ENCODE measurements at regions not wholly inside any gene's neighbourhood (a gene's known extent, or its start where the extent isn't known, plus 50 kb on each side); places are given as distances from the start of the nearest gene placed in this dataset.

DNA sequence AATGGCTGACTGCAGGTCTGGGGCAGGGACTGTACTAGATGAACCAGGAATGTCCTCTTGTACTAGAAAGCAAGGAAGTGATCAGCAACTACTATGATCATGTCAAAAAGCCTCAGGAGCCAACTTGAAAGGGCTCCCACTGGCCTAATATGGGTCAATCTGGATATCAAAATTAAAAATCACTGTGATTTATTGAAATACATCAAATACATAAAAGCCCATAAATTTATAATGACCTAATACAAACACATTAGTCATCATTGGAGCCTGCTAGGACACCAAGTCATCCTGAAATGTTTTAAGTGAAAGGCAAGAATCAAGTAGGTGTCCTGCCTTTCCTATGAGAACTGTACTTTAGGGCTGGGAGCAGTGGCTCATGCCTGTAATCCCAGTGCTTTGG, 70.5 kb upstream of the KLHL13 start:
- Histone ChIP-seq H3K9me3 (ENCODE audit: control insufficient read depth, insufficient read depth, low read length) (no peaks in the 10 kb centered on the region), H3K36me3 (ENCODE audit: control insufficient read depth, insufficient read depth, low read length) (no peaks in the 10 kb centered on the region), H3K27me3 (ENCODE audit: control insufficient read depth, insufficient read depth, low read length) (no peaks in the 10 kb centered on the region), H3K4me3 (ENCODE audit: low read length) (no peak overlapping the region), H3K27ac (ENCODE audit: low read length) (no peak overlapping the region), H3K4me1 (ENCODE audit: control insufficient read depth, insufficient read depth, low read length) (no peaks in the 10 kb centered on the region)
- no peak for DNase-seq (ENCODE audit: low read depth, low spot score)

DNA sequence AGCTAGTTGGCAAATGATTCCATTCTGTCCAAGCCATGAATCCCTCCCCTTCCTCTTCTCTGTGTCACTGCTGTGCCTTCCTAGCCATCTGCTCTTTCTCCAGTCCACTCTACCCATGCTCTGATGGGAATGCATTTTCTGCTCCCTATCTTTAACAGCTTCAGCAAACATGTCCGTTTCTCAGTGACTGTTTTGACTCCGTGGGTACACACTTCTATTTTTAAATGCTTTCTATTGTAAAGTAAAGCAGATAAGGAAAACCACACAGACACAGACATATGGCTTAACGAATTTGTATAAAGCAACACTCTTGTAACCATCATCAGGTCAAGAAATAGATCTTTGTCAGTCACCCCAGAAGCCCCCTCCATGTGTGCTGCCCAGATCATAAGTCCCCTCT, 72.4 kb upstream of the KLHL13 start:
- H3K4me1 ChIP-seq (ENCODE audit: control insufficient read depth, insufficient read depth, low read length) = no peaks in the 10 kb centered on the region
- no peaks in the 10 kb centered on the region for H3K36me3 ChIP-seq (ENCODE audit: control insufficient read depth, insufficient read depth, low read length)
- WGBS (ENCODE audit: insufficient coverage, insufficient read length) = no CpG with 5 or more reads among the region's 3 CpGs
- no peaks in the 10 kb centered on the region for H3K9me3 ChIP-seq (ENCODE audit: control insufficient read depth, insufficient read depth, low read length)
- no peak for DNase-seq (ENCODE audit: low read depth, low spot score)
- no peaks in the 10 kb centered on the region for H3K27me3 ChIP-seq (ENCODE audit: control insufficient read depth, insufficient read depth, low read length)
- no peak overlapping the region for H3K4me3 ChIP-seq (ENCODE audit: low read length)
- no peak overlapping the region for H3K27ac ChIP-seq (ENCODE audit: low read length)

- no peaks in the 10 kb centered on the region for H3K36me3 ChIP-seq (ENCODE audit: control insufficient read depth, insufficient read depth, low read length)
- H3K9me3 ChIP-seq (ENCODE audit: control insufficient read depth, insufficient read depth, low read length) = no peaks in the 10 kb centered on the region
- no peak overlapping the region for H3K4me3 ChIP-seq (ENCODE audit: low read length)
- H3K4me1 ChIP-seq (ENCODE audit: control insufficient read depth, insufficient read depth, low read length) = no peaks in the 10 kb centered on the region
- no peaks in the 10 kb centered on the region for H3K27me3 ChIP-seq (ENCODE audit: control insufficient read depth, insufficient read depth, low read length)
- no peak for DNase-seq (ENCODE audit: low read depth, low spot score)
- no peak overlapping the region for H3K27ac ChIP-seq (ENCODE audit: low read length)
- no CpG with 5 or more reads among the region's 3 CpGs for WGBS (ENCODE audit: insufficient coverage, insufficient read length)
Measured at GRCh38 chrX:118189628-118190027, 73.0 kb upstream of the KLHL13 start.

DNA sequence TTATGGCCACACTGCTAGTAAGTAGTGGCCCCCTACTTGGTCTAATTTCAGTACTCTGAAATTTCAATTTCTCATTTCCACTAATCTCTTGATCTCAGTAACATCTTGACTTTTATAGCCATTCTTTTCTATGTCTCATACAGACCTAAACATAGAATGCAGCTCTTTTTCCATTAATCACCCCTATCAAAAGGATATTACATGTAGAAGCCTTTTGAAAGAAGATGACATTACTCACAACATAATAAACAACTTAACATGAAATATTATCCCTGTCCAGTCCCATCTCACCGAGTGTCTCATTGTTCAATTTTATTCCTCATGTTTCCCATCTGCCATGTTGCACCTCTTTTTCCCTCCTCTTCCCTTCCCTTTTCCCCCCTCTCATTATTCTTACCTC, 81.1 kb upstream of the KLHL13 start:
- no peaks in the 10 kb centered on the region for H3K9me3 ChIP-seq (ENCODE audit: control insufficient read depth, insufficient read depth, low read length)
- no peak for DNase-seq (ENCODE audit: low read depth, low spot score)
- H3K36me3 ChIP-seq (ENCODE audit: control insufficient read depth, insufficient read depth, low read length) = no peaks in the 10 kb centered on the region
- H3K4me3 ChIP-seq (ENCODE audit: low read length) = no peak overlapping the region
- no CpG with 5 or more reads among the region's 1 CpG for WGBS (ENCODE audit: insufficient coverage, insufficient read length)
- H3K4me1 ChIP-seq (ENCODE audit: control insufficient read depth, insufficient read depth, low read length) = no peaks in the 10 kb centered on the region
- no peak overlapping the region for H3K27ac ChIP-seq (ENCODE audit: low read length)
- no peaks in the 10 kb centered on the region for H3K27me3 ChIP-seq (ENCODE audit: control insufficient read depth, insufficient read depth, low read length)

DNA sequence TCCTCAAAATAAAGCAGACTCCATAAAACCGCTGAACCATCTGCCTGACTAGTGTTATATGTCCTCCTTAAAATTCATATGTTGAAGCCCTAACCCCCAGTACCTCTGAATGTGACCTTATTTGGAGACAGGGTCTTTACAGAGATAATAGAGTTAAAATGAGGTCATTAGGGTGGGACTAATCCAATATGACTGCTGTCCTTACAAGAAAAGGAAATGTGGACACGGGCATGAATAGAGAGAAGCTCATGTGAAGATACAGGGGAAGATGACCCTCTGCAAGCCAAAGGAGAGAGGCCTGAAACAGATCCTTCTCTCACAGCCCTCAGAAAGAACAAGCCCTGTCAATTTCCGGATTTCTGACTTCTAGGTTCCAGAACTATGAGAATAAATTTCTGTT, 82.0 kb upstream of the KLHL13 start:
- H3K9me3 ChIP-seq (ENCODE audit: control insufficient read depth, insufficient read depth, low read length) = no peaks in the 10 kb centered on the region
- no peaks in the 10 kb centered on the region for H3K4me1 ChIP-seq (ENCODE audit: control insufficient read depth, insufficient read depth, low read length)
- no peaks in the 10 kb centered on the region for H3K36me3 ChIP-seq (ENCODE audit: control insufficient read depth, insufficient read depth, low read length)
- no CpG with 5 or more reads among the region's 3 CpGs for WGBS (ENCODE audit: insufficient coverage, insufficient read length)
- DNase-seq (ENCODE audit: low read depth, low spot score) = no peak
- H3K27ac ChIP-seq (ENCODE audit: low read length) = no peak overlapping the region
- no peaks in the 10 kb centered on the region for H3K27me3 ChIP-seq (ENCODE audit: control insufficient read depth, insufficient read depth, low read length)
- no peak overlapping the region for H3K4me3 ChIP-seq (ENCODE audit: low read length)

- no peaks in the 10 kb centered on the region for H3K36me3 ChIP-seq (ENCODE audit: control insufficient read depth, insufficient read depth, low read length)
- no peaks in the 10 kb centered on the region for H3K4me1 ChIP-seq (ENCODE audit: control insufficient read depth, insufficient read depth, low read length)
- WGBS (ENCODE audit: insufficient coverage, insufficient read length) = no CpG with 5 or more reads among the region's 4 CpGs
- H3K27me3 ChIP-seq (ENCODE audit: control insufficient read depth, insufficient read depth, low read length) = no peaks in the 10 kb centered on the region
- DNase-seq (ENCODE audit: low read depth, low spot score) = no peak
- no peak overlapping the region for H3K4me3 ChIP-seq (ENCODE audit: low read length)
- H3K27ac ChIP-seq (ENCODE audit: low read length) = no peak overlapping the region
- H3K9me3 ChIP-seq (ENCODE audit: control insufficient read depth, insufficient read depth, low read length) = no peaks in the 10 kb centered on the region
Measured at GRCh38 chrX:118199997-118200396, 83.4 kb upstream of the KLHL13 start.

GRCh38 chrX:118205421-118206395, 89.1 kb upstream of the KLHL13 start:
- no peak overlapping the region for H3K27ac ChIP-seq (ENCODE audit: low read length)
- no CpG with 5 or more reads among the region's 8 CpGs for WGBS (ENCODE audit: insufficient coverage, insufficient read length)
- no peaks in the 10 kb centered on the region for H3K27me3 ChIP-seq (ENCODE audit: control insufficient read depth, insufficient read depth, low read length)
- no peak overlapping the region for H3K4me3 ChIP-seq (ENCODE audit: low read length)
- H3K36me3 ChIP-seq (ENCODE audit: control insufficient read depth, insufficient read depth, low read length) = no peaks in the 10 kb centered on the region
- no peaks in the 10 kb centered on the region for H3K9me3 ChIP-seq (ENCODE audit: control insufficient read depth, insufficient read depth, low read length)
- no peak for DNase-seq (ENCODE audit: low read depth, low spot score)
- no peaks in the 10 kb centered on the region for H3K4me1 ChIP-seq (ENCODE audit: control insufficient read depth, insufficient read depth, low read length)

DNA sequence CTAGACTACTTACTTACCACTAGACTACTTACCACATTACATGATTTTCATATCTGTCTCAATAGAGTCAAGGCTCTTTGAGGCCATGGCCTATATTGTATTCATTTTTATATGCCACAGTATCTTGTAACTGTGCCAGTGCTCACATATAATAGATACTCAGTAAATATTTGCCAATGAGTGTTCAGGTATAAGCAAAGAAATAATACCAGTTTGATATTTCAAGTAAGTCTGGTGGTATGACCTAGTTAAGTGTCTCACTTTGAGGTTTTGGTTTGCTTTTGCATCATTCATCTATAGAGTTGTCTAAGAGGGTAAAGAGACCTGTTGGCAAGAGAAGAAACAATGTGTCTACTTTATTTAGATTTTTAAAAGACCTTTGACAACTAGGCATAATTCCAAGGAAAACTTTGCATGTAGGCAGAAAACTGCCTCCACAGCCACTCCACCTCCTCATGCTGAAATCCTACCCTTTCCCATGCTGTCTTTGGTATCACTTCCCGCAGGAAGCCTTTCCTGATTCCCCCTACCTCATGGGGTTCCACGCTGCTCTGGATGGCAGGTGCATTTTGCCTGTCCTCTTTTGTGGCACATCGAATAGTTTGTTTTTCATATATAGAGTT, 91.3 kb upstream of the KLHL13 start:
- H3K36me3 ChIP-seq (ENCODE audit: control insufficient read depth, insufficient read depth, low read length) = no peaks in the 10 kb centered on the region
- WGBS (ENCODE audit: insufficient coverage, insufficient read length) = no CpG with 5 or more reads among the region's 3 CpGs
- no peaks in the 10 kb centered on the region for H3K9me3 ChIP-seq (ENCODE audit: control insufficient read depth, insufficient read depth, low read length)
- H3K27ac ChIP-seq (ENCODE audit: low read length) = no peak overlapping the region
- no peak overlapping the region for H3K4me3 ChIP-seq (ENCODE audit: low read length)
- no peaks in the 10 kb centered on the region for H3K27me3 ChIP-seq (ENCODE audit: control insufficient read depth, insufficient read depth, low read length)
- no peaks in the 10 kb centered on the region for H3K4me1 ChIP-seq (ENCODE audit: control insufficient read depth, insufficient read depth, low read length)
- no peak for DNase-seq (ENCODE audit: low read depth, low spot score)

DNA sequence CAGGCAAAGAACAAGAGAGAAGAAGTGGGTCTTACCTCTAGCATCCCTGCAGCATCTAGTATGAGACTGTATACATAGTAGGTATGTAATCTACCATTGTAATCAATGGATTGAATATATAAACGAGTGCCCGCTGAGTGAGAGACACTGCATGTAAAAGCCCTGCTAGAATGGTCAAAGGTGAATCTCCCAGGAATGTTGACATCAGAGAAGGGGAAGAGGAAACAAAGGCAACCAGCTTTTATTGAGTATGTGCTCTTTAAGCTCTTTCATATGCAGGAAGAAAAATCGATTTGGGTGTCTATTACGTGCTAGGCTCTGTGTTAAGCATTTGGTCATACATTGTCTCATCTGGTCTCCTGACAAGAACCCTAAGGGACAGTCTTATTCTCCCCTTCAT, 91.9 kb upstream of the KLHL13 start:
- Histone ChIP-seq H3K9me3 (ENCODE audit: control insufficient read depth, insufficient read depth, low read length) (no peaks in the 10 kb centered on the region), H3K36me3 (ENCODE audit: control insufficient read depth, insufficient read depth, low read length) (no peaks in the 10 kb centered on the region), H3K4me1 (ENCODE audit: control insufficient read depth, insufficient read depth, low read length) (no peaks in the 10 kb centered on the region), H3K4me3 (ENCODE audit: low read length) (no peak overlapping the region), H3K27me3 (ENCODE audit: control insufficient read depth, insufficient read depth, low read length) (no peaks in the 10 kb centered on the region), H3K27ac (ENCODE audit: low read length) (no peak overlapping the region)
- WGBS (ENCODE audit: insufficient coverage, insufficient read length) = no CpG with 5 or more reads among the region's 4 CpGs
- no peak for DNase-seq (ENCODE audit: low read depth, low spot score)

GRCh38 chrX:118211891-118212816, 95.5 kb upstream of the KLHL13 start:
- no CpG with 5 or more reads among the region's 10 CpGs for WGBS (ENCODE audit: insufficient coverage, insufficient read length)
- Histone ChIP-seq H3K9me3 (ENCODE audit: control insufficient read depth, insufficient read depth, low read length) (no peaks in the 10 kb centered on the region), H3K4me1 (ENCODE audit: control insufficient read depth, insufficient read depth, low read length) (no peaks in the 10 kb centered on the region), H3K4me3 (ENCODE audit: low read length) (no peak overlapping the region), H3K27ac (ENCODE audit: low read length) (no peak overlapping the region), H3K36me3 (ENCODE audit: control insufficient read depth, insufficient read depth, low read length) (no peaks in the 10 kb centered on the region), H3K27me3 (ENCODE audit: control insufficient read depth, insufficient read depth, low read length) (no peaks in the 10 kb centered on the region)
- DNase-seq (ENCODE audit: low read depth, low spot score) = no peak

Measured in iPS DF 6.9 (cell line).